GM12878 (cell line): ENCODE measurements at regions not wholly inside any gene's neighbourhood (a gene's known extent, or its start where the extent isn't known, plus 50 kb on each side); places are given as distances from the start of the nearest gene placed in this dataset.

Experiments
- ATAC-seq: fragments of 200-7000 bp; cut with Tn5 transposase; 3 replicates; pipeline ENCODE4 v1.9.1; 2020; ENCODE audit warnings: mild to moderate bottlenecking, moderate library complexity
- BruUV-seq: library from RNA; stranded (reverse); fragments of 400-500 nt; replicated peaks from 2 replicates; lab custom pipeline; 2021; lab: Mats Ljungman, UMichigan
- CTCF ChIA-PET: fragments of 300-600 bp; sonication (Branson Sonifier 250); formaldehyde crosslinking; extraction: SDS; loops from one replicate; lab custom pipeline; 2021; ENCODE audit warnings: inconsistent platforms; lab: Yijun Ruan, JAX
- POLR2A ChIA-PET: fragments of 350-600 bp; formaldehyde crosslinking; extraction: SDS; loops from one replicate; lab custom pipeline; 2021; ENCODE audit warnings: inconsistent platforms; lab: Charles Lee
- RAD21 ChIA-PET: fragments of 300-600 bp; sonication (Branson Sonifier 250); formaldehyde crosslinking; loops from one replicate; lab custom pipeline; 2023; ENCODE audit warnings: antibody characterized with exemption; ENCODE audit not compliant: unreplicated experiment; lab: Charles Lee
- SMC1A ChIA-PET: fragments of 300-600 bp; sonication (Branson Sonifier 250); formaldehyde crosslinking; loops from one replicate; lab custom pipeline; 2023; ENCODE audit not compliant: unreplicated experiment, uncharacterized antibody; lab: Charles Lee
- DNase-seq: peaks from one replicate; pipeline ENCODE4 v3.0.0-alpha.2; 2011; ENCODE audit warnings: low read depth, low spot score
- FAIRE-seq: peaks from 3 replicates; lab custom pipeline; 2011; peaks lifted over from hg19 to GRCh38; lab: Jason Lieb, UNC
- H2AFZ ChIP-seq: 2 replicates; pipeline ENCODE4 v1.6.0; 2011; ENCODE audit warnings: low read depth, low read length, control low read depth; ENCODE audit not compliant: control insufficient read depth
- H3K27ac ChIP-seq: 2 replicates; pipeline ENCODE4 v1.5.1; 2011; ENCODE audit warnings: control low read depth; ENCODE audit not compliant: control insufficient read depth, insufficient read depth
- H3K27me3 ChIP-seq, 2 experiments: replicated peaks in 1 of 2; 2 replicates each; pipeline versions ENCODE4 v1.6.0 to v1.6.1; 2011; ENCODE audit warnings: low read length in 1 of 2; ENCODE audit not compliant: control insufficient read depth in 2 of 2, insufficient read depth in 2 of 2
- H3K36me3 ChIP-seq, 2 experiments: 2 replicates each; pipeline ENCODE4 v1.5.1; 2011; ENCODE audit warnings: low read length in 1 of 2; ENCODE audit not compliant: control insufficient read depth in 2 of 2, insufficient read depth in 2 of 2
- H3K4me1 ChIP-seq: 2 replicates; pipeline ENCODE4 v1.6.1; 2011; ENCODE audit warnings: mild to moderate bottlenecking, low read length, moderate library complexity, mixed read lengths; ENCODE audit not compliant: control insufficient read depth, insufficient read depth
- H3K4me2 ChIP-seq: 2 replicates; pipeline ENCODE4 v1.6.0; 2011; ENCODE audit warnings: control low read depth; ENCODE audit not compliant: control insufficient read depth, insufficient read depth
- H3K4me3 ChIP-seq: fragments of 200-600 bp; sonication (generic); 2 replicates; pipeline ENCODE4 v1.5.1; 2016
- H3K79me2 ChIP-seq: 2 replicates; pipeline ENCODE4 v1.6.0; 2011; ENCODE audit warnings: low read length; ENCODE audit not compliant: control insufficient read depth, insufficient read depth
- H3K9ac ChIP-seq: 2 replicates; pipeline ENCODE4 v1.8.0; 2011; ENCODE audit warnings: low read length, control low read depth, mixed read lengths; ENCODE audit not compliant: control insufficient read depth, insufficient read depth
- H3K9me3 ChIP-seq: replicated peaks from 3 replicates; pipeline ENCODE4 v1.5.1; 2011; ENCODE audit warnings: mild to moderate bottlenecking, low read length; ENCODE audit not compliant: control insufficient read depth, insufficient read depth
- H4K20me1 ChIP-seq: 2 replicates; pipeline ENCODE4 v1.6.0; 2011; ENCODE audit not compliant: control insufficient read depth, insufficient read depth
- ASH2L ChIP-seq: fragments of 300-600, 200-600 bp; sonication (generic); IDR thresholded peaks from 2 replicates; pipeline ENCODE4 v1.6.1; 2017; ENCODE audit warnings: low read depth, mild to moderate bottlenecking, borderline replicate concordance
- ATF2 ChIP-seq: IDR thresholded peaks from 2 replicates; pipeline ENCODE4 v1.6.1; 2012; ENCODE audit warnings: low read length, inconsistent platforms
- BACH1 ChIP-seq: fragments of 450-650 bp; IDR thresholded peaks from 2 replicates; pipeline ENCODE4 v1.6.1; 2017; ENCODE audit warnings: mild to moderate bottlenecking, borderline replicate concordance
- BMI1 ChIP-seq: fragments of 450-650 bp; IDR thresholded peaks from 2 replicates; pipeline ENCODE4 v1.6.1; 2016; ENCODE audit warnings: mild to moderate bottlenecking, moderate library complexity, borderline replicate concordance
- BRCA1 ChIP-seq: IDR thresholded peaks from 2 replicates; pipeline ENCODE4 v1.6.1; 2011; ENCODE audit warnings: low read depth, low read length, improper control_type of control experiment
- E2F8 ChIP-seq: fragments of 450-650 bp; IDR thresholded peaks from 2 replicates; pipeline ENCODE4 v1.6.1; 2018; ENCODE audit warnings: mild to moderate bottlenecking, low read depth, moderate library complexity; ENCODE audit not compliant: partially characterized antibody
- ESRRA ChIP-seq: IDR thresholded peaks from 2 replicates; pipeline ENCODE4 v1.6.1; 2012; ENCODE audit warnings: mild to moderate bottlenecking, low read length, improper control_type of control experiment
- IKZF2 ChIP-seq, 2 experiments: fragments of 450-650 bp; IDR thresholded peaks; 2 replicates each; pipeline ENCODE4 v1.6.1; 2017; ENCODE audit warnings: mild to moderate bottlenecking in 2 of 2, moderate library complexity in 2 of 2
- MTA2 ChIP-seq: fragments of 450-650 bp; IDR thresholded peaks from 2 replicates; pipeline ENCODE4 v1.6.1; 2016; ENCODE audit warnings: low read depth, mild to moderate bottlenecking, moderate library complexity
- RBBP5 ChIP-seq: fragments of 200-600 bp; sonication (generic); conservative IDR thresholded peaks from 2 replicates; pipeline ENCODE4 v1.6.1; 2016
- RCOR1 ChIP-seq: conservative IDR thresholded peaks from 2 replicates; pipeline ENCODE4 v1.6.1; 2012; ENCODE audit warnings: low read depth, low read length, improper control_type of control experiment
- RELA ChIP-seq: fragments of 450-650 bp; IDR thresholded peaks from 2 replicates; pipeline ENCODE4 v1.8.0; 2014; ENCODE audit warnings: borderline replicate concordance; ENCODE audit not compliant: partially characterized antibody
- SIN3A ChIP-seq: IDR thresholded peaks from 2 replicates; pipeline ENCODE4 v1.6.1; 2012; ENCODE audit warnings: low read depth, low read length, improper control_type of control experiment
- SMAD1 ChIP-seq: fragments of 450-650 bp; IDR thresholded peaks from 2 replicates; pipeline ENCODE4 v1.6.1; 2018; ENCODE audit warnings: mild to moderate bottlenecking, low read depth; ENCODE audit not compliant: partially characterized antibody
- SMC3 ChIP-seq: IDR thresholded peaks from 2 replicates; pipeline ENCODE4 v1.6.1; 2011; ENCODE audit warnings: low read length, improper control_type of control experiment, borderline replicate concordance
- TCF3 ChIP-seq: IDR thresholded peaks from 2 replicates; pipeline ENCODE4 v1.6.1; 2012; ENCODE audit warnings: low read depth, mild to moderate bottlenecking, low read length, borderline replicate concordance; ENCODE audit not compliant: insufficient read depth
- ZBTB4 ChIP-seq: fragments of 450-650 bp; formaldehyde crosslinking; IDR thresholded peaks from 2 replicates; pipeline ENCODE4 v1.4.0; 2022; ENCODE audit warnings: mild to moderate bottlenecking, moderate library complexity
- ZNF207 ChIP-seq: fragments of 450-650 bp; IDR thresholded peaks from 2 replicates; pipeline ENCODE4 v1.6.1; 2014; ENCODE audit warnings: antibody characterized with exemption, mild to moderate bottlenecking, borderline replicate concordance
- WGBS: methylation state at CpG from one replicate; pipeline ENCODE4 v1.1.6; 2016; ENCODE audit warnings: low lambda C conversion rate; ENCODE audit not compliant: insufficient replicate concordance, insufficient coverage; ENCODE audit errors: missing lambda C conversion rate; 5-methylcytosine and 5-hydroxymethylcytosine counted together
- in situ Hi-C: fragments of 300-500 bp; cut with MboI; formaldehyde crosslinking; loops from 9 replicates; pipeline ENCODE4 v1.14.3; 2018; ENCODE audit warnings: mixed read lengths
- intact Hi-C: fragments of 100-400 bp; cut with micrococcal nuclease; formaldehyde crosslinking; loops from one replicate; pipeline ENCODE4 v1.14.2; 2022; ENCODE audit not compliant: unreplicated experiment

GRCh38 chr3:87793337-87793877 is 265.4 kb downstream of the CGGBP1 start:
- ChIA-PET CTCF (no interaction called here), SMC1A (no interaction called here), POLR2A (no interaction called here), RAD21 (interaction anchor here (0.6 kb wide), 1 partner anchor 21 kb away, joined by 4 read pairs; no protein-coding TSS in a partner anchor)
- TF ChIP-seq SMC3 = no peak
- TF ChIP-seq ZNF207 = no peak
- no peak for TF ChIP-seq BACH1
- TF ChIP-seq E2F8 = no peak
- TF ChIP-seq ATF2 = no peak
- no peak for TF ChIP-seq SMAD1
- no peak for TF ChIP-seq RCOR1
- no peak for TF ChIP-seq MTA2
- TF ChIP-seq RELA = no peak
- TF ChIP-seq BMI1 = no peak
- TF ChIP-seq IKZF2 (IDR thresholded peaks at IDR 0.05) = no peak
- TF ChIP-seq SIN3A = no peak
- no peak for TF ChIP-seq RBBP5
- no peak for TF ChIP-seq ASH2L
- no peak for TF ChIP-seq ZBTB4 (CRISPR knock-in tag)
- no peak for TF ChIP-seq TCF3
- no peak for TF ChIP-seq ESRRA
- TF ChIP-seq BRCA1 = no peak
- FAIRE-seq = no peak
- peaks cover 8 to 11% of the 10 kb centered on the region in 2 experiments for H3K27me3 ChIP-seq
- in situ Hi-C loops (no loop called here), intact Hi-C loops (no loop called here)
- H3K4me2 ChIP-seq = no peak overlapping the region
- 2% methylated on average over 17 of the region's 17 CpGs for WGBS
- H3K36me3 ChIP-seq = no peaks in the 10 kb centered on the region
- no peaks in the 10 kb centered on the region for H4K20me1 ChIP-seq
- no peaks in the 10 kb centered on the region for H3K79me2 ChIP-seq
- no peak overlapping the region for H3K27ac ChIP-seq
- H2AFZ ChIP-seq = no peak overlapping the region
- no peak overlapping the region for H3K9ac ChIP-seq
- no TSS peak for BruUV-seq
- ATAC-seq = peak; percentile 48; the same call in 2 of the 3 replicates
- H3K4me1 ChIP-seq = no peaks in the 10 kb centered on the region
- no peaks in the 10 kb centered on the region for H3K9me3 ChIP-seq
- no peak for DNase-seq
- H3K4me3 ChIP-seq = no peak overlapping the region
